BLaER1 (cell line): ENCODE measurements at regions not wholly inside any gene's neighbourhood (a gene's known extent, or its start where the extent isn't known, plus 50 kb on each side); places are given as distances from the start of the nearest gene placed in this dataset.

Source experiments
- H3K27ac ChIP-seq: shearing (Covaris generic); formaldehyde crosslinking; 2 replicates; pipeline ENCODE4 v1.8.1; 2022
- H3K27me3 ChIP-seq: shearing (Covaris generic); formaldehyde crosslinking; 2 replicates; pipeline ENCODE4 v1.8.1; 2022
- H3K36me3 ChIP-seq: shearing (Covaris generic); formaldehyde crosslinking; 2 replicates; pipeline ENCODE4 v1.8.1; 2022
- H3K4me1 ChIP-seq: shearing (Covaris generic); formaldehyde crosslinking; 2 replicates; pipeline ENCODE4 v1.8.1; 2022
- H3K4me2 ChIP-seq: shearing (Covaris generic); formaldehyde crosslinking; 2 replicates; pipeline ENCODE4 v1.8.1; 2022
- H3K4me3 ChIP-seq: shearing (Covaris generic); formaldehyde crosslinking; 2 replicates; pipeline ENCODE4 v1.8.1; 2022
- H3K9ac ChIP-seq: shearing (Covaris generic); formaldehyde crosslinking; 2 replicates; pipeline ENCODE4 v1.8.1; 2022
- H3K9me3 ChIP-seq: shearing (Covaris generic); formaldehyde crosslinking; 2 replicates; pipeline ENCODE4 v1.8.1; 2022
- H4K20me1 ChIP-seq: shearing (Covaris generic); formaldehyde crosslinking; 2 replicates; pipeline ENCODE4 v1.8.1; 2022
- Cebpa-rat ChIP-seq: shearing (Covaris generic); IDR thresholded peaks from 2 replicates; pipeline ENCODE4 v1.8.1; 2022

- H3K4me1 ChIP-seq, result no peaks in the 10 kb centered on the region
- H3K4me2 ChIP-seq, result no peak overlapping the region
- no peaks in the 10 kb centered on the region for H3K27me3 ChIP-seq
- no peak overlapping the region for H3K9ac ChIP-seq
- no peak for TF ChIP-seq Cebpa-rat
- no peaks in the 10 kb centered on the region for H4K20me1 ChIP-seq
- no peaks in the 10 kb centered on the region for H3K9me3 ChIP-seq
- H3K36me3 ChIP-seq, result no peaks in the 10 kb centered on the region
- no peak overlapping the region for H3K27ac ChIP-seq
- no peak overlapping the region for H3K4me3 ChIP-seq
Measured at GRCh38 chr5:128632264-128632663, 94.2 kb upstream of the FBN2 start.

DNA sequence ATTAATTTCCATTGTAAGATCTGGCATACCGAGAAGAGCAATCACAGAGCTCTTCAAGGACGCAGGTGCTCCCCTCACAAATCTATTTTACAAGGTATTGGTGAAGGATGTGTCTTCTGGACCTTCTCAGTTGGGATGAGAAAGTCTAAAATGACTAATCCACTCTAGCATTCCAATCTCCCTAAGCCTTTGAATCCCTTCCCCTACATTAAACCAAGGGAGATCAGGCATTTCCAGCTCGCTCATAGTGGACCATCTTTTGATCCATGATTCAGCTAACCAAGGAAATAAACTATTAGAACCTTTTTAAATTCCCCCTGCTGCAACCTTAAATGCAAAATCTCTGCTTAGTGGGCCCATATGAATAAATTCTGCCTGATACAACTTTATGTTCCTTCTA is 95.9 kb upstream of the FBN2 start:
- no peaks in the 10 kb centered on the region for H4K20me1 ChIP-seq
- no peaks in the 10 kb centered on the region for H3K9me3 ChIP-seq
- no peak overlapping the region for H3K4me3 ChIP-seq
- H3K27me3 ChIP-seq, result no peaks in the 10 kb centered on the region
- H3K4me2 ChIP-seq, result no peak overlapping the region
- TF ChIP-seq Cebpa-rat, result no peak
- H3K9ac ChIP-seq, result no peak overlapping the region
- no peaks in the 10 kb centered on the region for H3K4me1 ChIP-seq
- no peak overlapping the region for H3K27ac ChIP-seq
- no peaks in the 10 kb centered on the region for H3K36me3 ChIP-seq

DNA sequence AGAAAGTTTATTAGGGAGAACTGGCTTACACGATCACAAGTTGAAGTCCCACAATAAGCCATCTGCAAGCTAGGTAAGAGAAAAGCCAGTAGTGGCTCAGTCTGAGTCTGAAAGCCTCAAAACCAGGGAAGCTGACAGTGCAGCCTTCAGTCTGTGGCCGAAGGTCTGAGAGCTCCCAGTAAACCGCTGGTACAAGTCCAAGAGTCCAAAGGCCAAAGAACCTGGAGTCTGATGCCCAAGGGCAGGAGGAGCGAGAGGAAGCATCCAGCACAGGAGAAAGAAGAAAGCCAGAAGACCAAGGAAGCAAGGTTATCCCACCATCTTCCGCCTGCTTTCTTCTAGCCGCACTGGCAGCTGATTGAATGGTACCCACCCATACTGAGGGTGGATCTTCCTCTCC is 97.3 kb upstream of the FBN2 start:
- H3K9me3 ChIP-seq, result no peaks in the 10 kb centered on the region
- H3K36me3 ChIP-seq, result no peaks in the 10 kb centered on the region
- H3K9ac ChIP-seq, result no peak overlapping the region
- H3K4me3 ChIP-seq, result no peak overlapping the region
- H3K4me2 ChIP-seq, result no peak overlapping the region
- no peaks in the 10 kb centered on the region for H4K20me1 ChIP-seq
- H3K27ac ChIP-seq, result no peak overlapping the region
- TF ChIP-seq Cebpa-rat, result no peak
- H3K4me1 ChIP-seq, result no peaks in the 10 kb centered on the region
- no peaks in the 10 kb centered on the region for H3K27me3 ChIP-seq

DNA sequence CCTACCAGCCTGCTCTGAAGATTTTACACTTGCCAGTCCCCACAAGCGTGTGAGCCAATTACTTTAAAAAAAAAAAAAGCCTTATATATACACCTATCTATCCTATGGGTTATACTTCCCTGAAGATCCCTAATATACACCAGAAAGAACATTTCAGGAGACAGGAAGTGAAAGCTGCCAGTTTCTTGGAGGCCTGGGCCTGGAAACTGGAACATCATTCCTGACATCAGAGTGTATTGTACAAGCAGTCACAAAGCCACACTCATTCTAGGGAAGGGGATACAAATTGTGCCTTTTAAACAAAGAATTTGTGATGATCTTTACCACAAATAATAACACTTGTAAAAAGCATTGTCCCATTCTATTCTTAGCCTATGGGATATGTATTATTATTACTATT is 98.3 kb upstream of the FBN2 start:
- no peak for TF ChIP-seq Cebpa-rat
- H3K9ac ChIP-seq, result no peak overlapping the region
- H3K4me2 ChIP-seq, result no peak overlapping the region
- H3K4me1 ChIP-seq, result no peaks in the 10 kb centered on the region
- no peaks in the 10 kb centered on the region for H3K9me3 ChIP-seq
- no peaks in the 10 kb centered on the region for H4K20me1 ChIP-seq
- no peaks in the 10 kb centered on the region for H3K27me3 ChIP-seq
- H3K4me3 ChIP-seq, result no peak overlapping the region
- no peak overlapping the region for H3K27ac ChIP-seq
- no peaks in the 10 kb centered on the region for H3K36me3 ChIP-seq

DNA sequence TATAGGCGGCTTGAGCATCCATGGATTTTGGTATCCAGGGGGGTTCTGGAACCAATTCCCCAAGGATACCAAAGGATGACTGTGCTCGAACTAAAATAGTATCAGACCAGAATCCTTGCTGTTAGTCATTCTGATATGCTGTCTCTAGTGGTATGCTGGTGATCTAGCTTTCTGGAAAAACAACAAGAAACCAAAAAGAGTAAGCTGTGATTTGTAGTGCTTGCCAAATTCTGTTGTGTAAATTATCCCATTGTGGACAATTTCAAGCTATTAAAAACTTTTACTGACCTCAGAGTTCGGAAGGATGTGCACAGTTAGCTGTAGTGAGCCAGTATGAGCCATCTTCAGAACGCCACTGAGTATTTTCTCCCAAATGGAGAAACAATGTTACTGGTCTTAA is 99.0 kb upstream of the FBN2 start:
- Histone ChIP-seq H3K4me2 (no peak overlapping the region), H3K27ac (no peak overlapping the region), H3K27me3 (no peaks in the 10 kb centered on the region), H3K36me3 (no peaks in the 10 kb centered on the region), H4K20me1 (no peaks in the 10 kb centered on the region), H3K4me1 (no peaks in the 10 kb centered on the region), H3K9ac (no peak overlapping the region), H3K9me3 (no peaks in the 10 kb centered on the region), H3K4me3 (no peak overlapping the region)
- TF ChIP-seq Cebpa-rat, result no peak

- Histone ChIP-seq H3K36me3 (no peaks in the 10 kb centered on the region), H4K20me1 (no peaks in the 10 kb centered on the region), H3K4me1 (no peaks in the 10 kb centered on the region), H3K9me3 (no peaks in the 10 kb centered on the region), H3K9ac (no peak overlapping the region), H3K4me2 (no peak overlapping the region), H3K4me3 (no peak overlapping the region), H3K27me3 (no peaks in the 10 kb centered on the region), H3K27ac (no peak overlapping the region)
- TF ChIP-seq Cebpa-rat, result no peak
Measured at GRCh38 chr5:128641861-128642260, 103.8 kb upstream of the FBN2 start.

DNA sequence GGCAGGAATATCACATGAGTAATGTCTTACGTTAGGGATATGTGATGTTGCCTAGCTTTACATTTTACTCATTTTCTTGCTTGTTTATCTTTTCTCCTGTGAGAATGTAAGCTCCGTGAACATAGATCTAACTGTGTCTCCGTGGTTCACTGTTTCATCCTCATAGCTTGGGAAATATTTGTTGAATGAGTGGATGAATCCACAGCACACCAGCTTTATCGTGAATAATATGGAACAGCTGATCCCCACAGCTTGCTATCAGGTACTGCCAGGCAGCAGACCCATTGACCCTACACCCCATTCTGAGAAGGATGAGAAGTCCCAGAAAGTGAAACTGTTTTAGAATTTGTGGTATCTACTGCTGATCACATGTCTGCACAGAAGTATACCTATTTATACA is 106.8 kb upstream of the FBN2 start:
- H3K27me3 ChIP-seq, result no peaks in the 10 kb centered on the region
- H3K4me2 ChIP-seq, result no peak overlapping the region
- H3K4me1 ChIP-seq, result no peaks in the 10 kb centered on the region
- no peaks in the 10 kb centered on the region for H3K36me3 ChIP-seq
- no peak for TF ChIP-seq Cebpa-rat
- H3K4me3 ChIP-seq, result no peak overlapping the region
- H3K27ac ChIP-seq, result no peak overlapping the region
- H3K9me3 ChIP-seq, result no peaks in the 10 kb centered on the region
- H4K20me1 ChIP-seq, result no peaks in the 10 kb centered on the region
- no peak overlapping the region for H3K9ac ChIP-seq

GRCh38 chr5:128645581-128645980 is 107.5 kb upstream of the FBN2 start:
- Histone ChIP-seq H4K20me1 (no peaks in the 10 kb centered on the region), H3K4me2 (no peak overlapping the region), H3K27me3 (no peaks in the 10 kb centered on the region), H3K4me3 (no peak overlapping the region), H3K4me1 (no peaks in the 10 kb centered on the region), H3K27ac (no peak overlapping the region), H3K9me3 (no peaks in the 10 kb centered on the region), H3K9ac (no peak overlapping the region), H3K36me3 (no peaks in the 10 kb centered on the region)
- TF ChIP-seq Cebpa-rat, result no peak

DNA sequence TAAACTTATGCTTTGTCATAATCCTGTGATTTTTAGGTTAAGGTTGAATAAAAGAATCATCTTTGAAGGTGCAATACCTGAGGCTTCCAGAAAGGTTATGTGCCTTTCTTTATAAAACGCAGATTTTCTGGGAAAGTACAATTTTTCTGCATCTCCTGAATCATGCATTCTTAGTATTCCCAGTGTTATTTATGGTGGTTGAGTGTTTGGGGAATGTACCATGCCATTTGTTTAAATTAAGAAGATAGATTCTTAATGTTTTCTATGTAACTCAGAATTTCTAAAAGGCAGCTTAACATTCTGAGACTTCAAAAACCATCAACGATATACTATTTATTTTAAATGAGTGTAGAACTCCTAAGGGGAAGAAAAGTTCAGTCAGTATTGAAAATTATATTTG is 108.1 kb upstream of the FBN2 start:
- Histone ChIP-seq H3K36me3 (no peaks in the 10 kb centered on the region), H3K9me3 (no peaks in the 10 kb centered on the region), H4K20me1 (no peaks in the 10 kb centered on the region), H3K27me3 (no peaks in the 10 kb centered on the region), H3K9ac (no peak overlapping the region), H3K4me2 (no peak overlapping the region), H3K4me3 (no peak overlapping the region), H3K27ac (no peak overlapping the region), H3K4me1 (no peaks in the 10 kb centered on the region)
- TF ChIP-seq Cebpa-rat, result no peak

GRCh38 chr5:128649192-128649591 is 111.1 kb upstream of the FBN2 start:
- Histone ChIP-seq H3K36me3 (no peaks in the 10 kb centered on the region), H3K27me3 (no peaks in the 10 kb centered on the region), H3K4me1 (no peaks in the 10 kb centered on the region), H3K27ac (no peak overlapping the region), H3K4me2 (no peak overlapping the region), H3K4me3 (no peak overlapping the region), H3K9ac (no peak overlapping the region), H3K9me3 (no peaks in the 10 kb centered on the region), H4K20me1 (no peaks in the 10 kb centered on the region)
- TF ChIP-seq Cebpa-rat, result no peak

DNA sequence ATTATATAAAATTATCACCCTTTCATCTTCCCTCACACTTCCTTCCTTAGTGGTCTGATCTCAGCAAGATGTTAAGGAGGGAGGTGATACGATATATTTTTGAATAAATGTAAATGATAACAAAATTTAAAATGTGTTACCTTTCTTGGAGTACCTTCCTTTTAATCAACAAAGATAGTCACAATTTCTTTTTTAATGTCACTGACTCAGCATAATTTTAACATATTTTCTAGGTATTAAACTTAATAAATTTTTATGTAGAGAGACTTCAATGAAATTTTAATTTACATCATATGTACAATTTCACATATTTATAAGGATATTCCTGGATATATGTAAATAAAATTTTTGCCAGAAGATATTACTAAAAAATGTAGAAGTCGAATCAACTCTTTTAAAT is 125.0 kb upstream of the FBN2 start:
- Histone ChIP-seq H3K4me3 (no peak overlapping the region), H3K27me3 (no peaks in the 10 kb centered on the region), H3K9ac (no peak overlapping the region), H3K4me2 (no peak overlapping the region), H3K9me3 (no peaks in the 10 kb centered on the region), H3K4me1 (no peaks in the 10 kb centered on the region), H4K20me1 (no peaks in the 10 kb centered on the region), H3K27ac (no peak overlapping the region), H3K36me3 (no peaks in the 10 kb centered on the region)
- TF ChIP-seq Cebpa-rat, result no peak
